ENCODE measurements at regions not wholly inside any gene's neighbourhood (a gene's known extent, or its start where the extent isn't known, plus 50 kb on each side); places are given as distances from the start of the nearest gene placed in this dataset.

- Histone ChIP-seq H3K9ac (ENCODE audit: insufficient read depth, low read depth, low read length) (no peak overlapping the region), H3K9me3 (ENCODE audit: low read length) (no peaks in the 10 kb centered on the region), H3K79me2 (ENCODE audit: insufficient read depth, low read length) (no peaks in the 10 kb centered on the region), H3K27me3 (ENCODE audit: control insufficient read depth in 1 of 2, insufficient read depth in 2 of 2, low read length in 2 of 2) (peaks cover 10 to 43% of the 10 kb centered on the region in 2 experiments; a peak in 4 of 5 replicates), H3K4me3 (replicated peaks in 1 of 3; ENCODE audit: insufficient read depth in 1 of 3, low read depth in 2 of 3, low read length in 3 of 3) (no peak overlapping the region), H2AFZ (ENCODE audit: low read length) (no peak overlapping the region), H3K4me1 (ENCODE audit: insufficient read depth, low read length) (peaks cover 13% of the 10 kb centered on the region), H4K20me1 (ENCODE audit: insufficient read depth, low read length) (peaks cover 11% of the 10 kb centered on the region; the same call in 1 of the 2 replicates), H3K4me2 (ENCODE audit: low read depth, low read length) (no peak overlapping the region), H3K36me3 (replicated peaks in 1 of 2; ENCODE audit: control insufficient read depth in 1 of 2, insufficient read depth in 2 of 2, low read length in 2 of 2) (no peaks in the 10 kb centered on the region), H3K27ac (ENCODE audit: extremely low read length, insufficient read depth, low read length) (no peak overlapping the region)
- TF ChIP-seq PITX1 (CRISPR knock-in tag; IDR thresholded peaks at IDR 0.05) (no peak), ZNF570 (CRISPR knock-in tag; IDR thresholded peaks at IDR 0.05; ENCODE audit: borderline replicate concordance) (no peak), HNRNPK (IDR thresholded peaks at IDR 0.05; ENCODE audit: low read depth, low read length, poor library complexity, severe bottlenecking) (peak; percentile 16)
- ChIA-PET CTCF (ENCODE audit: low intra/inter-chr PET ratio, low total read pairs) (no interaction called here), POLR2A (no interaction called here)
- in situ Hi-C loops (cut with HindIII; ENCODE audit: extremely low pct_ligation_motif_present, low pct_unique_long_range_greater_than_20kb), result no loop called here
- no peak for FAIRE-seq
- intact Hi-C loops (cut with micrococcal nuclease; ENCODE audit: unreplicated experiment), result no loop called here
- ATAC-seq, result no peak
- WGBS (ENCODE audit: low lambda C conversion rate), result 84% methylated on average over 2 of the region's 4 CpGs
- no peak for DNase-seq (ENCODE audit: low spot score)
- no TSS peak for BruUV-seq (replicated peaks)
Measured at GRCh38 chr22:48365386-48365785, 1462.3 kb downstream of the BRD1 start.

GRCh38 chr22:48362721-48363404 lies 1464.8 kb downstream of the BRD1 start:
- in situ Hi-C loops (cut with HindIII; ENCODE audit: extremely low pct_ligation_motif_present, low pct_unique_long_range_greater_than_20kb), result no loop called here
- no peak overlapping the region for H3K4me3 ChIP-seq (replicated peaks in 1 of 3; ENCODE audit: insufficient read depth in 1 of 3, low read depth in 2 of 3, low read length in 3 of 3)
- no TSS peak for BruUV-seq (replicated peaks)
- WGBS (ENCODE audit: low lambda C conversion rate), result 16% methylated on average over 10 of the region's 15 CpGs
- no peak overlapping the region for H2AFZ ChIP-seq (ENCODE audit: low read length)
- H3K9me3 ChIP-seq (ENCODE audit: low read length), result no peaks in the 10 kb centered on the region
- DNase-seq (ENCODE audit: low spot score) (no peak), ATAC-seq (no peak), FAIRE-seq (no peak)
- H3K9ac ChIP-seq (ENCODE audit: insufficient read depth, low read depth, low read length), result no peak overlapping the region
- ChIA-PET POLR2A (no interaction called here), CTCF (ENCODE audit: low intra/inter-chr PET ratio, low total read pairs) (no interaction called here)
- intact Hi-C loops (cut with micrococcal nuclease; ENCODE audit: unreplicated experiment), result no loop called here
- TF ChIP-seq ELK4 (CRISPR knock-in tag; IDR thresholded peaks at IDR 0.05; ENCODE audit: borderline replicate concordance), result no peak
- TF ChIP-seq ZNF143 (CRISPR knock-in tag; IDR thresholded peaks at IDR 0.05), result no peak
- TF ChIP-seq RFX5 (IDR thresholded peaks at IDR 0.05; ENCODE audit: low read depth, low read length), result no peak
- TF ChIP-seq ZNF660 (CRISPR knock-in tag; IDR thresholded peaks at IDR 0.05; ENCODE audit: borderline replicate concordance, low read depth), result no peak
- no peak overlapping the region for H3K4me2 ChIP-seq (ENCODE audit: low read depth, low read length)
- peaks cover 6% of the 10 kb centered on the region; the same call in 1 of the 2 replicates for H4K20me1 ChIP-seq (ENCODE audit: insufficient read depth, low read length)
- H3K79me2 ChIP-seq (ENCODE audit: insufficient read depth, low read length), result no peaks in the 10 kb centered on the region
- H3K4me1 ChIP-seq (ENCODE audit: insufficient read depth, low read length), result no peaks in the 10 kb centered on the region
- H3K27ac ChIP-seq (ENCODE audit: extremely low read length, insufficient read depth, low read length), result no peak overlapping the region
- peaks cover 11 to 60% of the 10 kb centered on the region in 2 experiments; a peak in 4 of 5 replicates for H3K27me3 ChIP-seq (ENCODE audit: control insufficient read depth in 1 of 2, insufficient read depth in 2 of 2, low read length in 2 of 2)
- H3K36me3 ChIP-seq (replicated peaks in 1 of 2; ENCODE audit: control insufficient read depth in 1 of 2, insufficient read depth in 2 of 2, low read length in 2 of 2), result no peaks in the 10 kb centered on the region

Data from HepG2 (cell line).